ENCODE measurements at regions not wholly inside any gene's neighbourhood (a gene's known extent, or its start where the extent isn't known, plus 50 kb on each side); places are given as distances from the start of the nearest gene placed in this dataset.

GRCh38 chr4:73001885-73002284, 67.6 kb downstream of the COX18 start:
- H3K36me3 ChIP-seq (ENCODE audit: control insufficient read depth in 2 of 2, insufficient read depth in 2 of 2, low read length in 1 of 2): no peaks in the 10 kb centered on the region
- no peak for DNase-seq (ENCODE audit: low read depth in 6 of 9, low spot score in 9 of 9)
- H3K27ac ChIP-seq (ENCODE audit: low read depth in 1 of 2, low read length in 1 of 2): no peak overlapping the region
- H3K4me3 ChIP-seq (ENCODE audit: low read length in 2 of 2): no peak overlapping the region
- no peaks in the 10 kb centered on the region for H3K9me3 ChIP-seq (ENCODE audit: control insufficient read depth in 2 of 2, insufficient read depth in 1 of 2, low read length in 1 of 2)
- H3K4me1 ChIP-seq (ENCODE audit: control insufficient read depth in 2 of 2, insufficient read depth in 2 of 2, low read length in 2 of 2): no peaks in the 10 kb centered on the region
- peaks cover 0 to 2% of the 10 kb centered on the region in 2 donors for H3K27me3 ChIP-seq (ENCODE audit: control insufficient read depth in 2 of 2, insufficient read depth in 1 of 2, low read length in 1 of 2)
- 93% methylated on average over 2 of the region's 2 CpGs for WGBS

GRCh38 chr4:72997409-72997808, 72.1 kb downstream of the COX18 start:
- H3K4me3 ChIP-seq (ENCODE audit: low read length in 2 of 2): no peak overlapping the region
- H3K4me1 ChIP-seq (ENCODE audit: control insufficient read depth in 2 of 2, insufficient read depth in 2 of 2, low read length in 2 of 2): no peaks in the 10 kb centered on the region
- DNase-seq (ENCODE audit: low read depth in 6 of 9, low spot score in 9 of 9): no peak
- peaks cover 0 to 3% of the 10 kb centered on the region in 2 donors for H3K9me3 ChIP-seq (ENCODE audit: control insufficient read depth in 2 of 2, insufficient read depth in 1 of 2, low read length in 1 of 2)
- no peak overlapping the region for H3K27ac ChIP-seq (ENCODE audit: low read depth in 1 of 2, low read length in 1 of 2)
- WGBS: 84% methylated on average over 3 of the region's 3 CpGs
- no peaks in the 10 kb centered on the region for H3K27me3 ChIP-seq (ENCODE audit: control insufficient read depth in 2 of 2, insufficient read depth in 1 of 2, low read length in 1 of 2)
- no peaks in the 10 kb centered on the region for H3K36me3 ChIP-seq (ENCODE audit: control insufficient read depth in 2 of 2, insufficient read depth in 2 of 2, low read length in 1 of 2)

DNA sequence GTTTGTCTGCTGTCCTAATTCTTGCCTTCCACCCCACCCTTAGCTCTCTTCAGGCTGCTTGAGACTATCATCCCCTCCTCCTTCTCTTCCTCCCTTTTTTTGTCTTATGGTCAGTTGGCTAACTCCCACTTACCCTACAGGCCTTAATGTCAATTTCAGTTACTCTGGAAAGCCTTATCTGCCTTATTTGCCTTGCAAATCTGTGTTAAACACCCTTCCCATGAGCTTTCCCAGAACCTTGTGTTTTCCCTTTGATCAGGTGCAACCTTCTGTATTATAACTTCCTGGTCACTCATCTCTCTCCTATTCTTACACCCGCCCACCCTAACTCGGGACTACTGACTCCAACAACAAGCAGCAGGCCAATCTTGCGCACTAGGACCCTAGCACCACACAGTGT, 74.8 kb downstream of the COX18 start:
- no peaks in the 10 kb centered on the region for H3K36me3 ChIP-seq (ENCODE audit: control insufficient read depth in 2 of 2, insufficient read depth in 2 of 2, low read length in 1 of 2)
- H3K4me3 ChIP-seq (ENCODE audit: low read length in 2 of 2): no peak overlapping the region
- 94% methylated on average over 3 of the region's 3 CpGs for WGBS
- H3K9me3 ChIP-seq (ENCODE audit: control insufficient read depth in 2 of 2, insufficient read depth in 1 of 2, low read length in 1 of 2): peaks cover 0 to 3% of the 10 kb centered on the region in 2 donors
- no peak for DNase-seq (ENCODE audit: low read depth in 6 of 9, low spot score in 9 of 9)
- H3K27ac ChIP-seq (ENCODE audit: low read depth in 1 of 2, low read length in 1 of 2): no peak overlapping the region
- no peaks in the 10 kb centered on the region for H3K4me1 ChIP-seq (ENCODE audit: control insufficient read depth in 2 of 2, insufficient read depth in 2 of 2, low read length in 2 of 2)
- H3K27me3 ChIP-seq (ENCODE audit: control insufficient read depth in 2 of 2, insufficient read depth in 1 of 2, low read length in 1 of 2): no peaks in the 10 kb centered on the region

- no peak overlapping the region for H3K4me3 ChIP-seq (ENCODE audit: low read length in 2 of 2)
- H3K27me3 ChIP-seq (ENCODE audit: control insufficient read depth in 2 of 2, insufficient read depth in 1 of 2, low read length in 1 of 2): no peaks in the 10 kb centered on the region
- DNase-seq (ENCODE audit: low read depth in 6 of 9, low spot score in 9 of 9): no peak
- H3K27ac ChIP-seq (ENCODE audit: low read depth in 1 of 2, low read length in 1 of 2): no peak overlapping the region
- no peaks in the 10 kb centered on the region for H3K36me3 ChIP-seq (ENCODE audit: control insufficient read depth in 2 of 2, insufficient read depth in 2 of 2, low read length in 1 of 2)
- H3K4me1 ChIP-seq (ENCODE audit: control insufficient read depth in 2 of 2, insufficient read depth in 2 of 2, low read length in 2 of 2): no peaks in the 10 kb centered on the region
- H3K9me3 ChIP-seq (ENCODE audit: control insufficient read depth in 2 of 2, insufficient read depth in 1 of 2, low read length in 1 of 2): peaks cover 0 to 3% of the 10 kb centered on the region in 2 donors
Observed at GRCh38 chr4:72993876-72994275, 75.6 kb downstream of the COX18 start.

- H3K4me1 ChIP-seq (ENCODE audit: control insufficient read depth in 2 of 2, insufficient read depth in 2 of 2, low read length in 2 of 2): no peaks in the 10 kb centered on the region
- H3K9me3 ChIP-seq (ENCODE audit: control insufficient read depth in 2 of 2, insufficient read depth in 1 of 2, low read length in 1 of 2): peaks cover 0 to 3% of the 10 kb centered on the region in 2 donors
- H3K4me3 ChIP-seq (ENCODE audit: low read length in 2 of 2): no peak overlapping the region
- WGBS: 86% methylated on average over 2 of the region's 2 CpGs
- no peaks in the 10 kb centered on the region for H3K27me3 ChIP-seq (ENCODE audit: control insufficient read depth in 2 of 2, insufficient read depth in 1 of 2, low read length in 1 of 2)
- no peaks in the 10 kb centered on the region for H3K36me3 ChIP-seq (ENCODE audit: control insufficient read depth in 2 of 2, insufficient read depth in 2 of 2, low read length in 1 of 2)
- no peak for DNase-seq (ENCODE audit: low read depth in 6 of 9, low spot score in 9 of 9)
- no peak overlapping the region for H3K27ac ChIP-seq (ENCODE audit: low read depth in 1 of 2, low read length in 1 of 2)
Observed at GRCh38 chr4:72991873-72992272, 77.6 kb downstream of the COX18 start.

- WGBS: 81% methylated on average over 4 of the region's 4 CpGs
- no peaks in the 10 kb centered on the region for H3K27me3 ChIP-seq (ENCODE audit: control insufficient read depth in 2 of 2, insufficient read depth in 1 of 2, low read length in 1 of 2)
- no peaks in the 10 kb centered on the region for H3K9me3 ChIP-seq (ENCODE audit: control insufficient read depth in 2 of 2, insufficient read depth in 1 of 2, low read length in 1 of 2)
- DNase-seq (ENCODE audit: low read depth in 6 of 9, low spot score in 9 of 9): no peak
- H3K36me3 ChIP-seq (ENCODE audit: control insufficient read depth in 2 of 2, insufficient read depth in 2 of 2, low read length in 1 of 2): no peaks in the 10 kb centered on the region
- H3K27ac ChIP-seq (ENCODE audit: low read depth in 1 of 2, low read length in 1 of 2): no peak overlapping the region
- H3K4me3 ChIP-seq (ENCODE audit: low read length in 2 of 2): no peak overlapping the region
- H3K4me1 ChIP-seq (ENCODE audit: control insufficient read depth in 2 of 2, insufficient read depth in 2 of 2, low read length in 2 of 2): no peaks in the 10 kb centered on the region
Observed at GRCh38 chr4:72987741-72988729, 81.5 kb downstream of the COX18 start.

GRCh38 chr4:72984351-72984750, 85.2 kb downstream of the COX18 start:
- Histone ChIP-seq H3K27ac (ENCODE audit: low read depth in 1 of 2, low read length in 1 of 2) (no peak overlapping the region), H3K4me1 (ENCODE audit: control insufficient read depth in 2 of 2, insufficient read depth in 2 of 2, low read length in 2 of 2) (no peaks in the 10 kb centered on the region), H3K27me3 (ENCODE audit: control insufficient read depth in 2 of 2, insufficient read depth in 1 of 2, low read length in 1 of 2) (no peaks in the 10 kb centered on the region), H3K36me3 (ENCODE audit: control insufficient read depth in 2 of 2, insufficient read depth in 2 of 2, low read length in 1 of 2) (no peaks in the 10 kb centered on the region), H3K9me3 (ENCODE audit: control insufficient read depth in 2 of 2, insufficient read depth in 1 of 2, low read length in 1 of 2) (no peaks in the 10 kb centered on the region), H3K4me3 (ENCODE audit: low read length in 2 of 2) (no peak overlapping the region)
- DNase-seq (ENCODE audit: low read depth in 6 of 9, low spot score in 9 of 9): no peak
- 85% methylated on average over 4 of the region's 4 CpGs for WGBS

- no peak for DNase-seq (ENCODE audit: low read depth in 6 of 9, low spot score in 9 of 9)
- no peaks in the 10 kb centered on the region for H3K36me3 ChIP-seq (ENCODE audit: control insufficient read depth in 2 of 2, insufficient read depth in 2 of 2, low read length in 1 of 2)
- no peaks in the 10 kb centered on the region for H3K9me3 ChIP-seq (ENCODE audit: control insufficient read depth in 2 of 2, insufficient read depth in 1 of 2, low read length in 1 of 2)
- WGBS: 73% methylated on average over 2 of the region's 2 CpGs
- no peak overlapping the region for H3K27ac ChIP-seq (ENCODE audit: low read depth in 1 of 2, low read length in 1 of 2)
- H3K4me3 ChIP-seq (ENCODE audit: low read length in 2 of 2): no peak overlapping the region
- no peaks in the 10 kb centered on the region for H3K27me3 ChIP-seq (ENCODE audit: control insufficient read depth in 2 of 2, insufficient read depth in 1 of 2, low read length in 1 of 2)
- H3K4me1 ChIP-seq (ENCODE audit: control insufficient read depth in 2 of 2, insufficient read depth in 2 of 2, low read length in 2 of 2): no peaks in the 10 kb centered on the region
Observed at GRCh38 chr4:72983709-72984108, 85.8 kb downstream of the COX18 start.

GRCh38 chr4:72977936-72978485, 91.5 kb downstream of the COX18 start:
- Histone ChIP-seq H3K9me3 (ENCODE audit: control insufficient read depth in 2 of 2, insufficient read depth in 1 of 2, low read length in 1 of 2) (no peaks in the 10 kb centered on the region), H3K4me1 (ENCODE audit: control insufficient read depth in 2 of 2, insufficient read depth in 2 of 2, low read length in 2 of 2) (no peaks in the 10 kb centered on the region), H3K27ac (ENCODE audit: low read depth in 1 of 2, low read length in 1 of 2) (no peak overlapping the region), H3K27me3 (ENCODE audit: control insufficient read depth in 2 of 2, insufficient read depth in 1 of 2, low read length in 1 of 2) (no peaks in the 10 kb centered on the region), H3K36me3 (ENCODE audit: control insufficient read depth in 2 of 2, insufficient read depth in 2 of 2, low read length in 1 of 2) (no peaks in the 10 kb centered on the region), H3K4me3 (ENCODE audit: low read length in 2 of 2) (no peak overlapping the region)
- 87% methylated on average over 5 of the region's 5 CpGs for WGBS
- DNase-seq (ENCODE audit: low read depth in 6 of 9, low spot score in 9 of 9): no peak
